ENCODE measurements at regions not wholly inside any gene's neighbourhood (a gene's known extent, or its start where the extent isn't known, plus 50 kb on each side); places are given as distances from the start of the nearest gene placed in this dataset.

DNA sequence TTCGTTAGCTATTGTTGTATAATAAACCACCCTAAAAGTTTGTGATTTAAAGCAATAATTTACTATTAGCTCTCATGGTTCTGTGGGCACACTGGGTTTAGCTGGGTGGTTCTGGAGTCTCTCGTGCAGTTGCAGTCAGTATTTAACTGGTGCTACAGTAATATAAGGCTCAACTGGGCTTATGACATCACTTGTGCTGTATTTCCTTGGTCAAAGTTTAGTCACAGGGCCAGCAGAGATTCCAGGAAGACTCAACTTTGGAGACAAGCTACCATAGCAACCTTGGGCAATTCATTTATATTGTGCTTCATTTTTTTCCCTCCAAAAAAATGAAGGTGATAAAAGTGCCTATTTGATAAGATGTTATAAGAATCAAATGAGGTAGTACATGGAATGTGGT, 204.2 kb upstream of the GUCY1A2 start:
- no peak for TF ChIP-seq ATF3 (IDR thresholded peaks at IDR 0.05)
- TF ChIP-seq, protein P1, sequence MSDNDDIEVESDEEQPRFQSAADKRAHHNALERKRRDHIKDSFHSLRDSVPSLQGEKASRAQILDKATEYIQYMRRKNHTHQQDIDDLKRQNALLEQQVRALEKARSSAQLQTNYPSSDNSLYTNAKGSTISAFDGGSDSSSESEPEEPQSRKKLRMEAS (IDR thresholded peaks at IDR 0.05), result no peak
- TF ChIP-seq TAF1 (conservative IDR thresholded peaks at IDR 0.05), result no peak
- TF ChIP-seq, protein P2, sequence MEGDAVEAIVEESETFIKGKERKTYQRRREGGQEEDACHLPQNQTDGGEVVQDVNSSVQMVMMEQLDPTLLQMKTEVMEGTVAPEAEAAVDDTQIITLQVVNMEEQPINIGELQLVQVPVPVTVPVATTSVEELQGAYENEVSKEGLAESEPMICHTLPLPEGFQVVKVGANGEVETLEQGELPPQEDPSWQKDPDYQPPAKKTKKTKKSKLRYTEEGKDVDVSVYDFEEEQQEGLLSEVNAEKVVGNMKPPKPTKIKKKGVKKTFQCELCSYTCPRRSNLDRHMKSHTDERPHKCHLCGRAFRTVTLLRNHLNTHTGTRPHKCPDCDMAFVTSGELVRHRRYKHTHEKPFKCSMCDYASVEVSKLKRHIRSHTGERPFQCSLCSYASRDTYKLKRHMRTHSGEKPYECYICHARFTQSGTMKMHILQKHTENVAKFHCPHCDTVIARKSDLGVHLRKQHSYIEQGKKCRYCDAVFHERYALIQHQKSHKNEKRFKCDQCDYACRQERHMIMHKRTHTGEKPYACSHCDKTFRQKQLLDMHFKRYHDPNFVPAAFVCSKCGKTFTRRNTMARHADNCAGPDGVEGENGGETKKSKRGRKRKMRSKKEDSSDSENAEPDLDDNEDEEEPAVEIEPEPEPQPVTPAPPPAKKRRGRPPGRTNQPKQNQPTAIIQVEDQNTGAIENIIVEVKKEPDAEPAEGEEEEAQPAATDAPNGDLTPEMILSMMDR (IDR thresholded peaks at IDR 0.05; ENCODE audit: low read depth, low read length, missing input control), result no peak
- no peak for TF ChIP-seq NR2F2 (IDR thresholded peaks at IDR 0.05)
- TF ChIP-seq JUND (IDR thresholded peaks at IDR 0.05), result no peak
- TF ChIP-seq EGR1 (IDR thresholded peaks at IDR 0.05; ENCODE audit: low read depth in 2 of 2), result no peak
- no peak for TF ChIP-seq SP1 (IDR thresholded peaks at IDR 0.05)
- no peak for TF ChIP-seq YY1 (IDR thresholded peaks at IDR 0.05)
- TF ChIP-seq, protein P3, sequence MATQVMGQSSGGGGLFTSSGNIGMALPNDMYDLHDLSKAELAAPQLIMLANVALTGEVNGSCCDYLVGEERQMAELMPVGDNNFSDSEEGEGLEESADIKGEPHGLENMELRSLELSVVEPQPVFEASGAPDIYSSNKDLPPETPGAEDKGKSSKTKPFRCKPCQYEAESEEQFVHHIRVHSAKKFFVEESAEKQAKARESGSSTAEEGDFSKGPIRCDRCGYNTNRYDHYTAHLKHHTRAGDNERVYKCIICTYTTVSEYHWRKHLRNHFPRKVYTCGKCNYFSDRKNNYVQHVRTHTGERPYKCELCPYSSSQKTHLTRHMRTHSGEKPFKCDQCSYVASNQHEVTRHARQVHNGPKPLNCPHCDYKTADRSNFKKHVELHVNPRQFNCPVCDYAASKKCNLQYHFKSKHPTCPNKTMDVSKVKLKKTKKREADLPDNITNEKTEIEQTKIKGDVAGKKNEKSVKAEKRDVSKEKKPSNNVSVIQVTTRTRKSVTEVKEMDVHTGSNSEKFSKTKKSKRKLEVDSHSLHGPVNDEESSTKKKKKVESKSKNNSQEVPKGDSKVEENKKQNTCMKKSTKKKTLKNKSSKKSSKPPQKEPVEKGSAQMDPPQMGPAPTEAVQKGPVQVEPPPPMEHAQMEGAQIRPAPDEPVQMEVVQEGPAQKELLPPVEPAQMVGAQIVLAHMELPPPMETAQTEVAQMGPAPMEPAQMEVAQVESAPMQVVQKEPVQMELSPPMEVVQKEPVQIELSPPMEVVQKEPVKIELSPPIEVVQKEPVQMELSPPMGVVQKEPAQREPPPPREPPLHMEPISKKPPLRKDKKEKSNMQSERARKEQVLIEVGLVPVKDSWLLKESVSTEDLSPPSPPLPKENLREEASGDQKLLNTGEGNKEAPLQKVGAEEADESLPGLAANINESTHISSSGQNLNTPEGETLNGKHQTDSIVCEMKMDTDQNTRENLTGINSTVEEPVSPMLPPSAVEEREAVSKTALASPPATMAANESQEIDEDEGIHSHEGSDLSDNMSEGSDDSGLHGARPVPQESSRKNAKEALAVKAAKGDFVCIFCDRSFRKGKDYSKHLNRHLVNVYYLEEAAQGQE (IDR thresholded peaks at IDR 0.05), result no peak
- no peak for TF ChIP-seq GABPA (IDR thresholded peaks at IDR 0.05 in 1 of 2, conservative IDR thresholded peaks at IDR 0.05 in 1 of 2)

Data from liver (tissue), 3 donors.